ENCODE measurements at regions not wholly inside any gene's neighbourhood (a gene's known extent, or its start where the extent isn't known, plus 50 kb on each side); places are given as distances from the start of the nearest gene placed in this dataset.

- no peak for TF ChIP-seq POLR2A (IDR thresholded peaks at IDR 0.05)
- TF ChIP-seq CTCF (IDR thresholded peaks at IDR 0.05), result no peak
Measured at GRCh38 chr3:193851428-193851847, 258.4 kb downstream of the OPA1 start.
